GM23338 (cell line): ENCODE measurements at regions not wholly inside any gene's neighbourhood (a gene's known extent, or its start where the extent isn't known, plus 50 kb on each side); places are given as distances from the start of the nearest gene placed in this dataset.

ENCODE experiments used
- ATAC-seq: fragments of 200-7000 bp; cut with Tn5 transposase; 3 replicates; pipeline ENCODE4 v1.9.1; 2020
- DNase-seq: peaks from one replicate; pipeline ENCODE4 v3.0.0-alpha.2; 2015; ENCODE audit warnings: low spot score
- H2AFZ ChIP-seq: fragments of 200-600 bp; sonication (generic); 2 replicates; pipeline ENCODE4 v1.8.0; 2016; ENCODE audit warnings: antibody characterized with exemption, mild to moderate bottlenecking, moderate library complexity
- H3F3A ChIP-seq: fragments of 200-600 bp; sonication (generic); replicated peaks from 2 replicates; pipeline ENCODE4 v1.8.0; 2017; ENCODE audit warnings: antibody characterized with exemption, mixed run types, low read depth
- H3K27ac ChIP-seq: fragments of 200-600 bp; sonication (generic); 2 replicates; pipeline ENCODE4 v1.6.1; 2016; ENCODE audit warnings: low read depth
- H3K27me3 ChIP-seq: fragments of 200-600 bp; sonication (generic); 2 replicates; pipeline ENCODE4 v1.8.0; 2016; ENCODE audit warnings: mild to moderate bottlenecking, mixed run types, moderate library complexity; ENCODE audit not compliant: insufficient read depth
- H3K36me3 ChIP-seq: fragments of 200-600 bp; sonication (generic); 2 replicates; pipeline ENCODE4 v1.8.0; 2016; ENCODE audit warnings: mild to moderate bottlenecking; ENCODE audit not compliant: insufficient read depth
- H3K4me1 ChIP-seq: fragments of 200-600 bp; sonication (generic); 2 replicates; pipeline ENCODE4 v1.8.0; 2016; ENCODE audit warnings: mild to moderate bottlenecking, moderate library complexity; ENCODE audit not compliant: insufficient read depth
- H3K4me2 ChIP-seq: fragments of 200-600 bp; sonication (generic); 2 replicates; pipeline ENCODE4 v1.7.1; 2017; ENCODE audit warnings: mixed run types
- H3K4me3 ChIP-seq: fragments of 200-600 bp; sonication (generic); 2 replicates; pipeline ENCODE4 v1.6.1; 2016; ENCODE audit warnings: mixed run types
- H3K79me2 ChIP-seq: fragments of 200-600 bp; sonication (generic); replicated peaks from 2 replicates; pipeline ENCODE4 v1.8.0; 2017; ENCODE audit warnings: mild to moderate bottlenecking; ENCODE audit not compliant: insufficient read depth
- H3K9me2 ChIP-seq: fragments of 200-600 bp; sonication (generic); 2 replicates; pipeline ENCODE4 v1.8.0; 2017; ENCODE audit not compliant: insufficient read depth
- H4K20me1 ChIP-seq: fragments of 200-600 bp; sonication (generic); replicated peaks from 2 replicates; pipeline ENCODE4 v1.8.0; 2017; ENCODE audit warnings: mild to moderate bottlenecking; ENCODE audit not compliant: insufficient read depth
- H3K27ac Mint-ChIP-seq: 2 replicates; pipeline ENCODE4 v1.8.0; 2020; ENCODE audit warnings: inconsistent platforms, mild to moderate bottlenecking, moderate library complexity, mixed read lengths
- H3K27me3 Mint-ChIP-seq: 3 replicates; pipeline ENCODE4 v1.8.0; 2022; ENCODE audit warnings: low read depth, mild to moderate bottlenecking, moderate library complexity, mixed read lengths, inconsistent platforms; ENCODE audit not compliant: insufficient read depth, poor library complexity
- H3K36me3 Mint-ChIP-seq: 3 replicates; pipeline ENCODE4 v1.8.0; 2021; ENCODE audit warnings: low read depth, mild to moderate bottlenecking, inconsistent platforms, moderate library complexity, mixed read lengths
- H3K4me1 Mint-ChIP-seq: 3 replicates; pipeline ENCODE4 v1.8.0; 2020; ENCODE audit warnings: mild to moderate bottlenecking, inconsistent platforms, mixed read lengths
- H3K4me3 Mint-ChIP-seq: 3 replicates; pipeline ENCODE4 v1.8.0; 2021; ENCODE audit warnings: moderate library complexity, mild to moderate bottlenecking, inconsistent platforms, mixed read lengths
- H3K9me3 Mint-ChIP-seq: 3 replicates; pipeline ENCODE4 v1.8.0; 2020; ENCODE audit warnings: moderate library complexity, mild to moderate bottlenecking, inconsistent platforms, mixed read lengths
- ETS1 ChIP-seq: IDR thresholded peaks from 2 replicates; pipeline ENCODE4 v1.6.1; 2016; ENCODE audit warnings: antibody characterized with exemption
- EZH2 ChIP-seq: fragments of 200-600 bp; sonication (generic); IDR thresholded peaks from one replicate; pipeline ENCODE4 v1.8.0; 2017; ENCODE audit warnings: antibody characterized with exemption, mild to moderate bottlenecking, low read depth; ENCODE audit not compliant: unreplicated experiment
- EZH2phosphoT487 ChIP-seq: fragments of 200-600 bp; sonication (generic); IDR thresholded peaks from one replicate; pipeline ENCODE4 v1.8.1; 2018; ENCODE audit warnings: antibody characterized with exemption; ENCODE audit not compliant: unreplicated experiment
- JUNB ChIP-seq: IDR thresholded peaks from one replicate; pipeline ENCODE4 v1.6.1; 2016; ENCODE audit warnings: antibody characterized with exemption; ENCODE audit not compliant: unreplicated experiment
- NANOG ChIP-seq: IDR thresholded peaks from 2 replicates; pipeline ENCODE4 v1.6.1; 2016; ENCODE audit warnings: antibody characterized with exemption, borderline replicate concordance
- TF ChIP-seq, protein P1 (sequence below): IDR thresholded peaks from one replicate; pipeline ENCODE4 v1.6.1; 2018; ENCODE audit warnings: antibody characterized with exemption; ENCODE audit not compliant: unreplicated experiment
- TF ChIP-seq, protein P2 (sequence below), 2 experiments: fragments of 200-600 bp in 1 of 2; sonication (generic) in 1 of 2; conservative IDR thresholded peaks; 2 replicates each; pipeline versions ENCODE4 v1.5.1 to v1.6.1; 2016 to 2017; ENCODE audit warnings: antibody characterized with exemption in 2 of 2, low read depth in 2 of 2, mild to moderate bottlenecking in 2 of 2, moderate library complexity in 1 of 2

GRCh38 chr4:132230025-132230424 is 919.1 kb upstream of the PCDH10 start (continued):
- TF ChIP-seq, protein P1, sequence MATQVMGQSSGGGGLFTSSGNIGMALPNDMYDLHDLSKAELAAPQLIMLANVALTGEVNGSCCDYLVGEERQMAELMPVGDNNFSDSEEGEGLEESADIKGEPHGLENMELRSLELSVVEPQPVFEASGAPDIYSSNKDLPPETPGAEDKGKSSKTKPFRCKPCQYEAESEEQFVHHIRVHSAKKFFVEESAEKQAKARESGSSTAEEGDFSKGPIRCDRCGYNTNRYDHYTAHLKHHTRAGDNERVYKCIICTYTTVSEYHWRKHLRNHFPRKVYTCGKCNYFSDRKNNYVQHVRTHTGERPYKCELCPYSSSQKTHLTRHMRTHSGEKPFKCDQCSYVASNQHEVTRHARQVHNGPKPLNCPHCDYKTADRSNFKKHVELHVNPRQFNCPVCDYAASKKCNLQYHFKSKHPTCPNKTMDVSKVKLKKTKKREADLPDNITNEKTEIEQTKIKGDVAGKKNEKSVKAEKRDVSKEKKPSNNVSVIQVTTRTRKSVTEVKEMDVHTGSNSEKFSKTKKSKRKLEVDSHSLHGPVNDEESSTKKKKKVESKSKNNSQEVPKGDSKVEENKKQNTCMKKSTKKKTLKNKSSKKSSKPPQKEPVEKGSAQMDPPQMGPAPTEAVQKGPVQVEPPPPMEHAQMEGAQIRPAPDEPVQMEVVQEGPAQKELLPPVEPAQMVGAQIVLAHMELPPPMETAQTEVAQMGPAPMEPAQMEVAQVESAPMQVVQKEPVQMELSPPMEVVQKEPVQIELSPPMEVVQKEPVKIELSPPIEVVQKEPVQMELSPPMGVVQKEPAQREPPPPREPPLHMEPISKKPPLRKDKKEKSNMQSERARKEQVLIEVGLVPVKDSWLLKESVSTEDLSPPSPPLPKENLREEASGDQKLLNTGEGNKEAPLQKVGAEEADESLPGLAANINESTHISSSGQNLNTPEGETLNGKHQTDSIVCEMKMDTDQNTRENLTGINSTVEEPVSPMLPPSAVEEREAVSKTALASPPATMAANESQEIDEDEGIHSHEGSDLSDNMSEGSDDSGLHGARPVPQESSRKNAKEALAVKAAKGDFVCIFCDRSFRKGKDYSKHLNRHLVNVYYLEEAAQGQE: no peak
- TF ChIP-seq NANOG (no peak), EZH2 (no peak), ETS1 (no peak)
- TF ChIP-seq, protein P2, sequence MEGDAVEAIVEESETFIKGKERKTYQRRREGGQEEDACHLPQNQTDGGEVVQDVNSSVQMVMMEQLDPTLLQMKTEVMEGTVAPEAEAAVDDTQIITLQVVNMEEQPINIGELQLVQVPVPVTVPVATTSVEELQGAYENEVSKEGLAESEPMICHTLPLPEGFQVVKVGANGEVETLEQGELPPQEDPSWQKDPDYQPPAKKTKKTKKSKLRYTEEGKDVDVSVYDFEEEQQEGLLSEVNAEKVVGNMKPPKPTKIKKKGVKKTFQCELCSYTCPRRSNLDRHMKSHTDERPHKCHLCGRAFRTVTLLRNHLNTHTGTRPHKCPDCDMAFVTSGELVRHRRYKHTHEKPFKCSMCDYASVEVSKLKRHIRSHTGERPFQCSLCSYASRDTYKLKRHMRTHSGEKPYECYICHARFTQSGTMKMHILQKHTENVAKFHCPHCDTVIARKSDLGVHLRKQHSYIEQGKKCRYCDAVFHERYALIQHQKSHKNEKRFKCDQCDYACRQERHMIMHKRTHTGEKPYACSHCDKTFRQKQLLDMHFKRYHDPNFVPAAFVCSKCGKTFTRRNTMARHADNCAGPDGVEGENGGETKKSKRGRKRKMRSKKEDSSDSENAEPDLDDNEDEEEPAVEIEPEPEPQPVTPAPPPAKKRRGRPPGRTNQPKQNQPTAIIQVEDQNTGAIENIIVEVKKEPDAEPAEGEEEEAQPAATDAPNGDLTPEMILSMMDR (conservative IDR thresholded peaks at IDR 0.05; ENCODE audit: low read depth in 2 of 2): no peak

DNA sequence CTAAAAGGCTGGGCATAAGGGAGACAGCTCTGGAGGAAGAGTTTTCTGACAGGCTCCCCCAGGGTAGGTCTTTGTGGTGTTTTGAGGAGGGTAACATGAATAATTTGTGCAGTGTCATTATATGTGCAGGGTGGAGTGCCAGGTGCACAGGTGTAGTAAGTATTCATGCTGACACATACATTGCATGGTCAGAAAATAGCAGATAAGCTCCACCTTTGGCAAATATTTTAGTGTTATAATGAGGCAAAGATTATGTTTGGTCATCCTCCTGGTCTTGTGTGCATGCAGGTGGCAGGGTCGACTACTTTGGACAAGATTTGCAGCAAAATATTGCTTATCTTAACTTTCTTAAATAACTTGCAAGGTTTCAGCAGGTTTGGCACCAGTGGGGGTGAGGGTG is 910.4 kb upstream of the PCDH10 start:
- Mint-ChIP-seq H3K4me3 (no peak overlapping the region), H3K27ac (no peak overlapping the region), H3K27me3 (no peaks in the 10 kb centered on the region), H3K9me3 (peaks cover 3% of the 10 kb centered on the region; the same call in 2 of the 3 replicates), H3K4me1 (no peaks in the 10 kb centered on the region), H3K36me3 (peaks cover 3% of the 10 kb centered on the region; the same call in 1 of the 3 replicates)
- Histone ChIP-seq H3K27me3 (no peaks in the 10 kb centered on the region), H2AFZ (0 out of 2 replicates have a peak overlapping the region, but pooled peaks have one; percentile 23), H3K36me3 (no peaks in the 10 kb centered on the region), H3K9me2 (peaks cover 13% of the 10 kb centered on the region), H3K79me2 (no peaks in the 10 kb centered on the region), H3K4me1 (no peaks in the 10 kb centered on the region), H3K4me3 (no peak overlapping the region), H3F3A (no peaks in the 10 kb centered on the region), H3K27ac (no peak overlapping the region), H4K20me1 (no peaks in the 10 kb centered on the region), H3K4me2 (no peak overlapping the region)
- no peak for ATAC-seq
- no peak for DNase-seq
- TF ChIP-seq EZH2phosphoT487 (no peak), ETS1 (no peak), JUNB (no peak)
- TF ChIP-seq, protein P1: no peak
- TF ChIP-seq, protein P2 (conservative IDR thresholded peaks at IDR 0.05; ENCODE audit: low read depth in 2 of 2): no peak
